HepG2 (cell line): ENCODE measurements at regions not wholly inside any gene's neighbourhood (a gene's known extent, or its start where the extent isn't known, plus 50 kb on each side); places are given as distances from the start of the nearest gene placed in this dataset.

ENCODE experiments used
- ATAC-seq: fragments of 200-7000 bp; cut with Tn5 transposase; 3 replicates; pipeline ENCODE4 v1.9.1; 2020; ENCODE audit warnings: mild to moderate bottlenecking, moderate library complexity
- BruUV-seq: library from RNA; stranded (reverse); fragments of 400-500 nt; replicated peaks from 2 replicates; lab custom pipeline; 2021; lab: Mats Ljungman, UMichigan
- CTCF ChIA-PET: fragments of 300-600 bp; formaldehyde crosslinking; extraction: SDS; loops from one replicate; lab custom pipeline; 2021; ENCODE audit warnings: low total read pairs, inconsistent platforms, low intra/inter-chr PET ratio; lab: Yijun Ruan, JAX
- POLR2A ChIA-PET: fragments of 350-600 bp; sonication (Branson Sonifier 250); formaldehyde crosslinking; loops from one replicate; lab custom pipeline; 2020; ENCODE audit warnings: antibody characterized with exemption, inconsistent platforms; lab: Yijun Ruan, JAX
- DNase-seq: peaks from one replicate; pipeline ENCODE4 v3.0.0-alpha.2; 2015; ENCODE audit warnings: low spot score
- FAIRE-seq: peaks from 3 replicates; lab custom pipeline; 2011; peaks lifted over from hg19 to GRCh38; lab: Jason Lieb, UNC
- H2AFZ ChIP-seq: one replicate; pipeline ENCODE4 v1.6.1; 2011; ENCODE audit warnings: low read length, inconsistent platforms
- H3K27ac ChIP-seq: fragments of 300-600 bp; 3 replicates; pipeline ENCODE4 v1.8.0; 2011; ENCODE audit warnings: mixed run types, mild to moderate bottlenecking, mixed read lengths, low read length, inconsistent platforms; ENCODE audit not compliant: insufficient read depth; ENCODE audit errors: extremely low read length
- H3K27me3 ChIP-seq, 2 experiments: fragments of 200-600 bp in 1 of 2; 2 replicates in 1 of 2; 3 replicates in 1 of 2; pipeline versions ENCODE4 v1.6.0 to v1.8.0; 2011; ENCODE audit warnings: low read length in 2 of 2, mild to moderate bottlenecking in 2 of 2, moderate library complexity in 2 of 2, inconsistent platforms in 1 of 2; ENCODE audit not compliant: insufficient read depth in 2 of 2, control insufficient read depth in 1 of 2
- H3K36me3 ChIP-seq, 2 experiments: fragments of 200-600 bp in 1 of 2; replicated peaks in 1 of 2; 2 replicates in 1 of 2; 3 replicates in 1 of 2; pipeline versions ENCODE4 v1.5.1 to v1.8.0; 2011; ENCODE audit warnings: low read length in 2 of 2, inconsistent platforms in 1 of 2; ENCODE audit not compliant: insufficient read depth in 2 of 2, control insufficient read depth in 1 of 2
- H3K4me1 ChIP-seq: 2 replicates; pipeline ENCODE4 v1.5.1; 2012; ENCODE audit warnings: low read length, inconsistent platforms; ENCODE audit not compliant: insufficient read depth
- H3K4me2 ChIP-seq: 2 replicates; pipeline ENCODE4 v1.6.0; 2011; ENCODE audit warnings: low read depth, low read length, inconsistent platforms
- H3K4me3 ChIP-seq, 3 experiments: fragments of 200-600 bp in 1 of 3; sonication (generic), shearing (Covaris generic) in 1 of 3; replicated peaks in 1 of 3; 2 replicates each; pipeline ENCODE4 v1.5.1; 2011 to 2016; ENCODE audit warnings: low read length in 3 of 3, inconsistent platforms in 2 of 3, low read depth in 2 of 3, mild to moderate bottlenecking in 2 of 3, control low read depth in 1 of 3, mixed read lengths in 1 of 3; ENCODE audit not compliant: insufficient read depth in 1 of 3
- H3K79me2 ChIP-seq: one replicate; pipeline ENCODE4 v1.6.1; 2011; ENCODE audit warnings: low read length, inconsistent platforms; ENCODE audit not compliant: insufficient read depth
- H3K9ac ChIP-seq: 2 replicates; pipeline ENCODE4 v1.6.0; 2011; ENCODE audit warnings: mild to moderate bottlenecking, low read depth, low read length, inconsistent platforms; ENCODE audit not compliant: insufficient read depth
- H3K9me3 ChIP-seq: 2 replicates; pipeline ENCODE4 v1.5.1; 2012; ENCODE audit warnings: mild to moderate bottlenecking, low read length
- H4K20me1 ChIP-seq: 2 replicates; pipeline ENCODE4 v1.6.0; 2011; ENCODE audit warnings: inconsistent platforms, mild to moderate bottlenecking, low read length, moderate library complexity; ENCODE audit not compliant: insufficient read depth
- ATF7 ChIP-seq, 2 experiments: fragments of 450-650 bp in 1 of 2; sonication (generic) in 1 of 2; formaldehyde crosslinking in 1 of 2; IDR thresholded peaks; 2 replicates each; pipeline versions ENCODE4 v1.4.0 to v1.6.1; 2016 to 2020; ENCODE audit warnings: antibody characterized with exemption in 1 of 2, mild to moderate bottlenecking in 1 of 2, missing genetic modification reagents in 1 of 2
- CREB1 ChIP-seq, 2 experiments: fragments of 450-650 bp in 1 of 2; IDR thresholded peaks; 2 replicates each; pipeline ENCODE4 v1.6.1; 2016 to 2017; ENCODE audit warnings: control low read depth in 1 of 2, mild to moderate bottlenecking in 1 of 2, missing compliant biosample characterization in 1 of 2, missing genetic modification characterization in 1 of 2
- FOXA1 ChIP-seq, 2 experiments: fragments of 450-650 bp in 1 of 2; sonication (generic) in 1 of 2; formaldehyde crosslinking in 1 of 2; IDR thresholded peaks; 2 replicates each; pipeline versions ENCODE4 v1.4.0 to v1.6.1; 2016 to 2020; ENCODE audit warnings: missing genetic modification reagents in 1 of 2
- FOXA3 ChIP-seq: IDR thresholded peaks from 2 replicates; pipeline ENCODE4 v1.6.1; 2016; ENCODE audit warnings: missing genetic modification reagents, missing compliant biosample characterization
- FOXJ3 ChIP-seq: sonication (generic); formaldehyde crosslinking; IDR thresholded peaks from 2 replicates; pipeline ENCODE4 v1.4.0; 2020; ENCODE audit warnings: missing genetic modification reagents, mild to moderate bottlenecking, borderline replicate concordance
- FOXP4 ChIP-seq: sonication (generic); formaldehyde crosslinking; IDR thresholded peaks from 2 replicates; pipeline ENCODE4 v1.4.0; 2020; ENCODE audit warnings: missing genetic modification reagents
- HMG20A ChIP-seq: IDR thresholded peaks from 2 replicates; pipeline ENCODE4 v1.6.1; 2016; ENCODE audit warnings: borderline replicate concordance
- KAT8 ChIP-seq: IDR thresholded peaks from 2 replicates; pipeline ENCODE4 v1.6.1; 2016; ENCODE audit warnings: missing genetic modification reagents, missing compliant biosample characterization
- POGZ ChIP-seq: sonication (generic); formaldehyde crosslinking; IDR thresholded peaks from 2 replicates; pipeline ENCODE4 v1.4.0; 2020; ENCODE audit warnings: mild to moderate bottlenecking, missing genetic modification reagents
- RARA ChIP-seq: IDR thresholded peaks from 2 replicates; pipeline ENCODE4 v1.6.1; 2016; ENCODE audit warnings: missing genetic modification reagents, missing compliant biosample characterization
- RNF219 ChIP-seq: sonication (generic); formaldehyde crosslinking; IDR thresholded peaks from 2 replicates; pipeline ENCODE4 v1.5.0; 2020; ENCODE audit warnings: mild to moderate bottlenecking, missing genetic modification reagents
- ZMYM4 ChIP-seq: sonication (generic); formaldehyde crosslinking; IDR thresholded peaks from 2 replicates; pipeline ENCODE4 v1.8.1; 2023; ENCODE audit warnings: mild to moderate bottlenecking, missing genetic modification reagents
- ZNF547 ChIP-seq: sonication (generic); formaldehyde crosslinking; IDR thresholded peaks from 2 replicates; pipeline ENCODE4 v1.5.1; 2020; ENCODE audit warnings: mild to moderate bottlenecking, missing genetic modification reagents
- WGBS: methylation state at CpG from one replicate; pipeline ENCODE4 v1.1.6; 2017; ENCODE audit warnings: low lambda C conversion rate; 5-methylcytosine and 5-hydroxymethylcytosine counted together
- in situ Hi-C: cut with HindIII; loops from 2 replicates; pipeline ENCODE4 v1.10.0; 2017; ENCODE audit warnings: low pct_unique_long_range_greater_than_20kb; ENCODE audit not compliant: extremely low pct_ligation_motif_present
- intact Hi-C: fragments of 100-400 bp; cut with micrococcal nuclease; formaldehyde crosslinking; loops from one replicate; pipeline ENCODE4 v1.10.0; 2022; ENCODE audit not compliant: unreplicated experiment

DNA sequence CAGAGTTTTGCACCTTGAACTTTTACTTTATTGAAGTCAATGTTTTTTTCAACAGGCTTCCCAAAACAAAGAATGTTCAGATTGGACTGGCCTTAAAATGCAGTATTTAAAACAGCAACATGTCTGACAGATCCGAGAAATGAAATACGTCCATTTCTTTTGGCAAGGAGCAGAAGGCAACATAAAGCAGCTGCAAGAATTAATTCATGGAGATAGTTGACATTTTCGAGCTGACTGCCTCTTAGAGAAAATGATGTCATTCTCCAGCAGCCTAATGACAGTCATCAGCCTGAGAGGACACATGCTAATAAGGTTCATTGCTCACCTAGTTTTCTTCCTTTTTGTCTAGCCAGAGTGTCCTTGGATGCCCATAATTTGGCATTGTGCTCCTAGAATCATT, 232.2 kb upstream of the SEMA6A start:
- no peaks in the 10 kb centered on the region for H3K36me3 ChIP-seq
- no peak overlapping the region for H3K27ac ChIP-seq
- in situ Hi-C loops, result no loop called here
- H2AFZ ChIP-seq, result peak overlapping the region; percentile 23
- no peaks in the 10 kb centered on the region for H3K79me2 ChIP-seq
- intact Hi-C loops, result no loop called here
- POLR2A ChIA-PET, result no interaction called here
- H3K4me1 ChIP-seq, result peaks cover 25% of the 10 kb centered on the region
- H3K4me3 ChIP-seq, result no peak overlapping the region
- ATAC-seq, result no peak
- no peak overlapping the region for H3K4me2 ChIP-seq
- H3K27me3 ChIP-seq, result no peaks in the 10 kb centered on the region
- H4K20me1 ChIP-seq, result no peaks in the 10 kb centered on the region
- TF ChIP-seq ATF7 (IDR thresholded peaks at IDR 0.05), result peak; percentile 50; the same call in 1 of the 2 replicates
- TF ChIP-seq ATF7 (CRISPR knock-in tag; IDR thresholded peaks at IDR 0.05), result no peak
- TF ChIP-seq CREB1 (IDR thresholded peaks at IDR 0.05), result 0 out of 2 replicates have a peak, but pooled peaks have one; percentile 31
- TF ChIP-seq CREB1 (CRISPR knock-in tag; IDR thresholded peaks at IDR 0.05), result no peak
- no peak for TF ChIP-seq FOXJ3 (CRISPR knock-in tag)
- TF ChIP-seq, all 625 proteins: peak for 2
- FAIRE-seq (no peak), DNase-seq (no peak)
- no TSS peak for BruUV-seq
- WGBS, result 11% methylated on average over 3 of the region's 3 CpGs
- no peak overlapping the region for H3K9ac ChIP-seq
- CTCF ChIA-PET, result interaction anchor here (0.6 kb wide), 1 partner anchor 808 kb away, joined by 3 read pairs; no protein-coding TSS in a partner anchor
- H3K9me3 ChIP-seq, result no peaks in the 10 kb centered on the region

DNA sequence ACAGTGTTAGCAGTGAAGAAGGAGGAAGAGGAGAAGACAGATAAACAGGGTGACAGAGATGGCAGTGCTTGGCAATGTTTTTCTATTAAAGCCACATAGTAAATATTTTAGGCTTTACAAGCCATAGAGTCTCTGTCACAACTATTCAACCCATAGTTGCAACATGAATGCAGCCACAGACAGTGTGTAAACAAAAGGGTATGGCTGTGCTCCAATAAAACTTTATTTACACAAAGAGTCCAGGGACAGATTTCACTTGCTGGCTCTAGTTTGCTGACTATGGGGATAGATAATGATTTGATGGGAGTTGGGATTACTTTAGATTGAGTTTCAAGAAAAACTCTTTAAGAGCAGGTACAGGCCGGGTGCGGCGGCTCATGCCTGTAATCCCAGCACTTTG, 224.8 kb upstream of the SEMA6A start:
- ChIA-PET POLR2A (no interaction called here), CTCF (no interaction called here)
- FAIRE-seq, result no peak
- Histone ChIP-seq H3K9ac (no peak overlapping the region), H3K79me2 (no peaks in the 10 kb centered on the region), H3K36me3 (no peaks in the 10 kb centered on the region), H4K20me1 (no peaks in the 10 kb centered on the region), H3K27ac (no peak overlapping the region), H3K9me3 (no peaks in the 10 kb centered on the region), H3K4me3 (no peak overlapping the region), H3K27me3 (0 out of 5 replicates have a peak, but pooled peaks cover 0 to 4% of the 10 kb centered on the region in 2 experiments), H3K4me1 (peaks cover 17% of the 10 kb centered on the region), H3K4me2 (no peak overlapping the region), H2AFZ (no peak overlapping the region)
- in situ Hi-C loops, result no loop called here
- DNase-seq, result peak; percentile 81
- peak; percentile 90 for ATAC-seq
- BruUV-seq, result no TSS peak
- intact Hi-C loops, result no loop called here
- WGBS, result 39% methylated on average over 3 of the region's 3 CpGs
- TF ChIP-seq ZNF547, result no peak
- peak; percentile 43; the same call in 1 of the 2 replicates for TF ChIP-seq ZMYM4
- TF ChIP-seq FOXP4 (CRISPR knock-in tag), result peak; percentile 78
- no peak for TF ChIP-seq FOXA1 (IDR thresholded peaks at IDR 0.05)
- peak; percentile 79 for TF ChIP-seq FOXA1 (CRISPR knock-in tag; IDR thresholded peaks at IDR 0.05)
- TF ChIP-seq FOXA3 (CRISPR knock-in tag), result peak; percentile 87
- 0 out of 2 replicates have a peak, but pooled peaks have one; percentile 34 for TF ChIP-seq KAT8 (CRISPR knock-in tag)
- peak; percentile 62; the same call in 1 of the 2 replicates for TF ChIP-seq HMG20A (CRISPR knock-in tag)
- TF ChIP-seq RARA, result peak; percentile 29; the same call in 1 of the 2 replicates
- TF ChIP-seq POGZ (CRISPR knock-in tag), result 0 out of 2 replicates have a peak, but pooled peaks have one; percentile 33
- TF ChIP-seq RNF219, result no peak
